ENCODE measurements at regions not wholly inside any gene's neighbourhood (a gene's known extent, or its start where the extent isn't known, plus 50 kb on each side); places are given as distances from the start of the nearest gene placed in this dataset.

- WGBS, 5 donors = 65 to 78% (median 75%) methylated on average over 2 of the region's 2 CpGs
- Histone ChIP-seq H3K27ac (no peak overlapping the region), H3K36me3 (no peaks in the 10 kb centered on the region), H3K9me3 (no peaks in the 10 kb centered on the region), H3K4me1 (no peaks in the 10 kb centered on the region), H3K4me3 (no peak overlapping the region), H3K27me3 (no peaks in the 10 kb centered on the region)
- intact Hi-C loops (cut with DNase I; ENCODE audit: low total_unique reads) = no loop called here
- DNase-seq = no peak
- TF ChIP-seq POLR2AphosphoS5 (IDR thresholded peaks at IDR 0.05) (no peak), CTCF (IDR thresholded peaks at IDR 0.05) (no peak)
These were observed 572.7 kb downstream of the EPHA4 start for GRCh38 chr2:220999356-220999755.

GRCh38 chr2:221001381-221001801 is 570.7 kb downstream of the EPHA4 start:
- Histone ChIP-seq H3K9me3 (no peaks in the 10 kb centered on the region), H3K27me3 (no peaks in the 10 kb centered on the region), H3K4me3 (no peak overlapping the region), H3K27ac (no peak overlapping the region), H3K4me1 (no peaks in the 10 kb centered on the region), H3K36me3 (no peaks in the 10 kb centered on the region)
- TF ChIP-seq POLR2AphosphoS5 (IDR thresholded peaks at IDR 0.05) (no peak), POLR2A (IDR thresholded peaks at IDR 0.05) (no peak), CTCF (IDR thresholded peaks at IDR 0.05) (no peak), EP300 (IDR thresholded peaks at IDR 0.05) (no peak)
- 21 to 36% (median 22%) methylated on average over 2 of the region's 2 CpGs for WGBS, 5 donors
- DNase-seq = peak in 1 of 2 donors; percentile 17
- intact Hi-C loops (cut with DNase I; ENCODE audit: low total_unique reads) = no loop called here

GRCh38 chr2:221002101-221002685 is 569.9 kb downstream of the EPHA4 start:
- Histone ChIP-seq H3K27me3 (no peaks in the 10 kb centered on the region), H3K36me3 (no peaks in the 10 kb centered on the region), H3K4me3 (no peak overlapping the region), H3K27ac (no peak overlapping the region), H3K4me1 (no peaks in the 10 kb centered on the region), H3K9me3 (no peaks in the 10 kb centered on the region)
- 0 to 31% (median 2%) methylated on average over 1 of the region's 1 CpG for WGBS, 5 donors
- TF ChIP-seq POLR2A (IDR thresholded peaks at IDR 0.05) (no peak), EP300 (IDR thresholded peaks at IDR 0.05) (no peak), POLR2AphosphoS5 (IDR thresholded peaks at IDR 0.05) (no peak), CTCF (IDR thresholded peaks at IDR 0.05) (no peak)
- no peak for DNase-seq
- intact Hi-C loops (cut with DNase I; ENCODE audit: low total_unique reads) = no loop called here

- no peak for DNase-seq
- WGBS, 5 donors = 76 to 92% (median 85%) methylated on average over 3 of the region's 3 CpGs
- TF ChIP-seq CTCF (IDR thresholded peaks at IDR 0.05) (no peak), POLR2AphosphoS5 (IDR thresholded peaks at IDR 0.05) (no peak), EP300 (IDR thresholded peaks at IDR 0.05) (no peak), POLR2A (IDR thresholded peaks at IDR 0.05) (no peak)
- Histone ChIP-seq H3K27ac (no peak overlapping the region), H3K27me3 (no peaks in the 10 kb centered on the region), H3K4me3 (no peak overlapping the region), H3K36me3 (no peaks in the 10 kb centered on the region), H3K9me3 (no peaks in the 10 kb centered on the region), H3K4me1 (no peaks in the 10 kb centered on the region)
- intact Hi-C loops (cut with DNase I; ENCODE audit: low total_unique reads) = no loop called here
These were observed 566.8 kb downstream of the EPHA4 start for GRCh38 chr2:221005338-221005737.
